ENCODE measurements at regions not wholly inside any gene's neighbourhood (a gene's known extent, or its start where the extent isn't known, plus 50 kb on each side); places are given as distances from the start of the nearest gene placed in this dataset.

DNA sequence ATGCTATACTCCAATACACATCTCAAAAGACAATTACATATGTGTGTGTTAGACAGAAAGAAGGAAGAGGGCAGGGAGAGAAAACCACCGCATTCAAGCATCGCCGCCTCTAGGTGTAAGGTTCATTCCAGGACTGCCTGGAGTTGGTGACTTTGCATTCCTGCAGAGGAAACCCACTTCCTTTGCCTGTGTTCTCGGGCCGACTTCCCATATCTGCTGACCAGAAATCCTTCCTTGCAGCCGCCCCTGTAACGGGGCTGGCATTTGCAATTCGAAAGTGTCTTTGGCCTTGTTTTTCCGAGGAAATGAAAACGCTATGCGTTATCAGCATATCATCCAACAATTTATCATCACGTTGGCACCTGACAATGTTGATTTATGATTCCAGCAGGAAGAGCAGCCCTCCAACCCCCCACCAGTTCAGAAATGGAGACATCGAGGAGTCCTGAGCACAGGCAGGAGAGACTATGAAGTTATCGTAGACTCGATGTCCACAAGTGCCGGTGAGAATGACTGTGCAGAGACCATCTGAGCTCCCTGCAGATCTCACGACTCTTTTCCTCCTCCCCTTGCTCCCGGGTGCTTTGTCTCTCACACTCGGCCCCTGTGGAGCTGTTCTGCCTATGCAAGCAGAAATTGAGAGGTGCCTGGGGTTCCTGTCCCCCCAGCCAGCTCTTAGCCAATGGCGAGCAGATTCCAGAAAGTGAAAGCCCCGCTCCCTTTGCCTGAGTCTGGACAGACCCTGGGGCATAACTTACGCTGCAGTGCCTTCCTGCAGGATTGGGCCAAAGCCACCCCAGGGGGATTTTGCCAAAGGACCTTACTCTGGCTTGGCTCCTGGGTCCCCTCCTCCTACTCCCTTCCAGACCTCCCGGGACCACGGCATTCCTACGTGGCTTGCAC, 68.9 kb upstream of the FOXK1 start:
- DNase-seq (ENCODE audit: low spot score) = no peak

GRCh38 chr7:4613846-4614548, 68.1 kb upstream of the FOXK1 start:
- DNase-seq (ENCODE audit: low spot score) = no peak

DNA sequence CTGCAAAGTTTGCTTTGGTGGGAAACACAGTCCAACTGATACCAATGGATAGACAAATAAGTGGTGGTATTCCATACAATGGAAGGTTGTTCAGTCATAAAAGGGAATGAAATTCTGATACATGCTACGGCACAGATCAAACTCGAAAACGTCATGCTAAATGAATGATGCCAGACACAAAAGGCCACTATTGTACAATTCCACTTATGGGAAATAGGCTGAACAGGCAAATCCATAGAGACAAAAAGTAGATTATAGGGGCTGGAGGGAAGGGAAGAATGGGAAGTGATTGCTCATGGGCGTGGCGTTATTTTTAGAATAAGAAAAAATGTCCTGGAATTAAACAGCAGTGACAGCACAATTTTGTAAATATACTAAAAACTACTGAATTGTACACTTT, 66.0 kb upstream of the FOXK1 start:
- peak; percentile 59 for DNase-seq (ENCODE audit: low spot score)

DNA sequence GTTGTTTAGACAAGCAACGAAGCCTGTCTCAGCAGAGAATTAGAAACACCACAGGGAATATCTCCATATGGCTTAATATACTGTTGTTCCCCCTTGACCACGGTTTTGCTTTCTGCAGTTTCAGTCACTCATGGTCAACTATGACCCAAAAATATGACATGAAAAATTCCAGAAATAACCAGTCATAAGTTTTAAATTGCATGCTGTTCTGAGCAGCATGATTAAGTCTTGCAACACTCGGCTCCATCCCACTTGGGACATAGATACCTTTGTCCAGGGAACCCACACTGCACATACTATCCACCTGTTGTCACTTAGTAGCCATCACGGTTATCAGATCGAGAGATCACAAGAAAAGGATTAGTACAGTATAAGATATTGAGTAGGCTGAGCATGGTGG, 60.7 kb upstream of the FOXK1 start:
- no peak for DNase-seq (ENCODE audit: low spot score)

DNA sequence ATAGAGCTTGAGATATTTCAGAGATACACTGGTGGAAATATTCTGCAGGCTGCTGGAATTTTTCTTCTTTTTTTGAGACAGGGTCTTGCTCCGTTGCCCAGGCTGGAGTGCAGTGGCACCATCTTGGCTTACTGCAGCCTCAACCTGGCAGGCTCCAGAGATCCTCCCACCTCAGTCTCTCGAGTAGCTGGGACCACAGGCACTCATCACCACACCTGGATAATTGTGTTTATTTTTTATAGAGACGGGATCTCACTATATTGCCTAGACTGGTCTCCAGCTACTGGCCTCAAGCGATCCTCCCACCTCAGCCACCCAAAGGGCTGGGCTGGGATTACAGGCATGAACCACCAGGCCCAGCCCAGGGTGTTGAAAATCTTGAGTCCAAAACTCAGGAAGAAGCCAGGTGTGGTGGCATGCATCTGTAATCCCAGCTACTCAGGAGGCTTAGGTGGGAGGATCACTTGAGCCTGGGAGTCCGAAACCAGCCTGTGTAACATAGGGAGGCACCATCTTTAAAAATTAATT, 55.7 kb upstream of the FOXK1 start:
- DNase-seq (ENCODE audit: low spot score) = no peak

GRCh38 chr7:4629287-4629895, 52.7 kb upstream of the FOXK1 start:
- no peak for DNase-seq (ENCODE audit: low spot score)

- DNase-seq (ENCODE audit: low spot score) = peak; percentile 88
These were observed 50.5 kb upstream of the FOXK1 start for GRCh38 chr7:4631380-4632179.

Data from COLO829 (cell line).